Astrocyte (in vitro differentiated cells and primary cell): ENCODE measurements at regions not wholly inside any gene's neighbourhood (a gene's known extent, or its start where the extent isn't known, plus 50 kb on each side); places are given as distances from the start of the nearest gene placed in this dataset.

Experiments
- DNase-seq: peaks from one replicate; pipeline ENCODE4 v3.0.0-alpha.2; 2010; ENCODE audit warnings: low read depth
- FAIRE-seq: peaks from 2 replicates; lab custom pipeline; 2011; peaks lifted over from hg19 to GRCh38; lab: Jason Lieb, UNC
- H2AFZ ChIP-seq: 2 replicates; pipeline ENCODE4 v1.6.0; 2012; ENCODE audit warnings: low read depth, low read length, inconsistent platforms
- H3K27ac ChIP-seq: 2 replicates; pipeline ENCODE4 v1.5.1; 2011; ENCODE audit warnings: low read depth, low read length, inconsistent platforms
- H3K27me3 ChIP-seq: 2 replicates; pipeline ENCODE4 v1.6.0; 2011; ENCODE audit warnings: low read length, inconsistent platforms; ENCODE audit not compliant: insufficient read depth
- H3K36me3 ChIP-seq: 2 replicates; pipeline ENCODE4 v1.5.1; 2011; ENCODE audit warnings: low read length, inconsistent platforms; ENCODE audit not compliant: insufficient read depth
- H3K4me1 ChIP-seq: 2 replicates; pipeline ENCODE4 v1.5.1; 2011; ENCODE audit warnings: low read length, inconsistent platforms; ENCODE audit not compliant: insufficient read depth
- H3K4me2 ChIP-seq: 2 replicates; pipeline ENCODE4 v1.6.0; 2012; ENCODE audit warnings: low read length, inconsistent platforms
- H3K4me3 ChIP-seq: 2 replicates; pipeline ENCODE4 v1.5.1; 2011; ENCODE audit warnings: low read depth, mild to moderate bottlenecking, low read length, inconsistent platforms; ENCODE audit not compliant: insufficient read depth
- H3K79me2 ChIP-seq: 2 replicates; pipeline ENCODE4 v1.6.0; 2012; ENCODE audit warnings: mild to moderate bottlenecking, low read length, inconsistent platforms; ENCODE audit not compliant: insufficient read depth
- H3K9ac ChIP-seq: 2 replicates; pipeline ENCODE4 v1.6.0; 2012; ENCODE audit warnings: mild to moderate bottlenecking, low read length, inconsistent platforms
- H3K9me3 ChIP-seq: 2 replicates; pipeline ENCODE4 v1.5.1; 2012; ENCODE audit warnings: low read depth, mild to moderate bottlenecking, low read length, inconsistent platforms; ENCODE audit not compliant: insufficient read depth
- H4K20me1 ChIP-seq: 2 replicates; pipeline ENCODE4 v1.6.0; 2012; ENCODE audit warnings: low read length, inconsistent platforms; ENCODE audit not compliant: insufficient read depth
- H3K27ac Mint-ChIP-seq: one replicate; pipeline ENCODE4 v1.8.0; 2021; ENCODE audit warnings: mild to moderate bottlenecking, mixed read lengths; ENCODE audit not compliant: unreplicated experiment
- H3K27me3 Mint-ChIP-seq: one replicate; pipeline ENCODE4 v1.8.0; 2021; ENCODE audit warnings: low read depth, mixed read lengths; ENCODE audit not compliant: unreplicated experiment
- H3K36me3 Mint-ChIP-seq: one replicate; pipeline ENCODE4 v1.8.0; 2021; ENCODE audit warnings: low read depth, mixed read lengths; ENCODE audit not compliant: unreplicated experiment
- H3K4me1 Mint-ChIP-seq: one replicate; pipeline ENCODE4 v1.8.0; 2021; ENCODE audit warnings: low read depth, mixed read lengths; ENCODE audit not compliant: unreplicated experiment
- H3K4me3 Mint-ChIP-seq: one replicate; pipeline ENCODE4 v1.8.0; 2021; ENCODE audit warnings: mild to moderate bottlenecking, moderate library complexity, mixed read lengths; ENCODE audit not compliant: unreplicated experiment
- H3K9me3 Mint-ChIP-seq: one replicate; pipeline ENCODE4 v1.8.0; 2021; ENCODE audit warnings: mild to moderate bottlenecking, mixed read lengths; ENCODE audit not compliant: unreplicated experiment
- CTCF ChIP-seq: IDR thresholded peaks from 2 replicates; pipeline ENCODE4 v1.5.1; 2011; ENCODE audit warnings: low read depth, mild to moderate bottlenecking, inconsistent platforms, low read length, moderate library complexity; ENCODE audit not compliant: insufficient read depth
- EZH2 ChIP-seq: IDR thresholded peaks from 2 replicates; pipeline ENCODE4 v1.6.1; 2012; ENCODE audit warnings: mild to moderate bottlenecking, low read length, inconsistent platforms; ENCODE audit not compliant: insufficient read depth

DNA sequence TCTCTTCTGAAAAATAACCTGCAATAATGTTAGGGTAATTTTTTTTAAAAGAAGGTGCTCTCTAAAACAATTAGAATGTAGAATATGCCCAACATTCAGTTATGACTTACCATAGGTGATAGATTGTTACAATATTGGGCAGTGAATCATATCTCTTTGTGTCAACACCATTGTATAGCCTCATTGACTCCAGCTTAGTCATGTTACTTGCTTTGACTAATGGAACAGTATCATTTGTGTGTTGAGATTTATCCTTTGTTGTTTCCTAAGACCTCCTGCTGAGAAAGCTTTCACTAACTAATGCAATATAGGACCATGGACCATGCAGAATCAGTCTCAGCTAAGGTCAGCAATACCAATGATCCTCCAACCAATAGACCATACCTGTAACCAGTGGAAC is 1106.4 kb downstream of the SI start:
- H3K27ac Mint-ChIP-seq = no peak overlapping the region
- TF ChIP-seq CTCF (no peak), EZH2 (no peak)
- Histone ChIP-seq H3K36me3 (no peaks in the 10 kb centered on the region), H3K4me2 (no peak overlapping the region), H3K9ac (no peak overlapping the region), H3K9me3 (peaks cover 2% of the 10 kb centered on the region), H2AFZ (no peak overlapping the region), H3K4me1 (no peaks in the 10 kb centered on the region), H3K27ac (no peak overlapping the region), H3K27me3 (no peaks in the 10 kb centered on the region), H3K79me2 (no peaks in the 10 kb centered on the region), H3K4me3 (no peak overlapping the region), H4K20me1 (no peaks in the 10 kb centered on the region)
- H3K9me3 Mint-ChIP-seq = no peaks in the 10 kb centered on the region
- H3K4me3 Mint-ChIP-seq = no peak overlapping the region
- no peaks in the 10 kb centered on the region for H3K36me3 Mint-ChIP-seq
- DNase-seq (no peak), FAIRE-seq (no peak)
- no peaks in the 10 kb centered on the region for H3K27me3 Mint-ChIP-seq
- no peaks in the 10 kb centered on the region for H3K4me1 Mint-ChIP-seq

- DNase-seq (no peak), FAIRE-seq (no peak)
- H3K9me3 ChIP-seq = no peaks in the 10 kb centered on the region
- H3K27ac Mint-ChIP-seq = no peak overlapping the region
- no peaks in the 10 kb centered on the region for H3K9me3 Mint-ChIP-seq
- H3K27me3 ChIP-seq = no peaks in the 10 kb centered on the region
- no peaks in the 10 kb centered on the region for H3K36me3 Mint-ChIP-seq
- no peaks in the 10 kb centered on the region for H3K79me2 ChIP-seq
- H3K4me1 ChIP-seq = no peaks in the 10 kb centered on the region
- H3K27me3 Mint-ChIP-seq = no peaks in the 10 kb centered on the region
- TF ChIP-seq EZH2 (no peak), CTCF (no peak)
- H3K4me2 ChIP-seq = no peak overlapping the region
- H3K4me1 Mint-ChIP-seq = no peaks in the 10 kb centered on the region
- no peaks in the 10 kb centered on the region for H4K20me1 ChIP-seq
- no peak overlapping the region for H2AFZ ChIP-seq
- no peaks in the 10 kb centered on the region for H3K36me3 ChIP-seq
- no peak overlapping the region for H3K4me3 ChIP-seq
- H3K9ac ChIP-seq = no peak overlapping the region
- no peak overlapping the region for H3K4me3 Mint-ChIP-seq
- H3K27ac ChIP-seq = no peak overlapping the region
Measured at GRCh38 chr3:163957072-163957471, 1121.2 kb downstream of the SI start.

GRCh38 chr3:163953526-163953925 is 1124.8 kb downstream of the SI start:
- DNase-seq = no peak
- Histone ChIP-seq H3K36me3 (no peaks in the 10 kb centered on the region), H4K20me1 (no peaks in the 10 kb centered on the region), H3K9me3 (no peaks in the 10 kb centered on the region), H3K27ac (no peak overlapping the region), H3K27me3 (no peaks in the 10 kb centered on the region), H3K4me3 (no peak overlapping the region), H3K4me2 (no peak overlapping the region), H2AFZ (no peak overlapping the region), H3K4me1 (no peaks in the 10 kb centered on the region), H3K9ac (no peak overlapping the region), H3K79me2 (no peaks in the 10 kb centered on the region)
- no peak overlapping the region for H3K27ac Mint-ChIP-seq
- H3K36me3 Mint-ChIP-seq = no peaks in the 10 kb centered on the region
- no peak for FAIRE-seq
- no peak for TF ChIP-seq CTCF
- no peak for TF ChIP-seq EZH2
- H3K27me3 Mint-ChIP-seq = no peaks in the 10 kb centered on the region
- no peaks in the 10 kb centered on the region for H3K9me3 Mint-ChIP-seq
- no peaks in the 10 kb centered on the region for H3K4me1 Mint-ChIP-seq
- H3K4me3 Mint-ChIP-seq = no peak overlapping the region
